Kidney (tissue), 13 donors: ENCODE measurements at regions not wholly inside any gene's neighbourhood (a gene's known extent, or its start where the extent isn't known, plus 50 kb on each side); places are given as distances from the start of the nearest gene placed in this dataset.

Experiments
- DNase-seq, 5 donors: peaks; one replicate each; pipeline ENCODE4 v3.0.0-alpha.2; 2013 to 2020
- FAIRE-seq: peaks from 2 replicates; lab custom pipeline; 2012; peaks lifted over from hg19 to GRCh38; lab: Jason Lieb, UNC
- H3K27ac ChIP-seq, 2 donors: one replicate each; pipeline ENCODE4 v1.7.0; 2013; ENCODE audit warnings: low read depth in 2 of 2, low read length in 2 of 2, inconsistent platforms in 1 of 2
- H3K27me3 ChIP-seq: one replicate; pipeline ENCODE4 v1.7.1; 2013; ENCODE audit warnings: low read length, inconsistent platforms; ENCODE audit not compliant: control insufficient read depth, insufficient read depth
- H3K36me3 ChIP-seq, 3 donors: one replicate each; pipeline versions ENCODE4 v1.7.0 to v1.7.1; 2013; ENCODE audit warnings: low read length in 3 of 3, control low read depth in 1 of 3, inconsistent platforms in 1 of 3; ENCODE audit not compliant: insufficient read depth in 3 of 3, control insufficient read depth in 2 of 3
- H3K4me1 ChIP-seq, 3 donors: one replicate each; pipeline versions ENCODE4 v1.7.0 to v1.7.1; 2013; ENCODE audit warnings: low read length in 3 of 3, inconsistent platforms in 1 of 3, low read depth in 1 of 3; ENCODE audit not compliant: control insufficient read depth in 2 of 3, insufficient read depth in 2 of 3
- H3K4me3 ChIP-seq, 3 donors: one replicate each; pipeline versions ENCODE4 v1.7.0 to v1.8.1; 2013; ENCODE audit warnings: low read length in 3 of 3, control low read depth in 1 of 3, inconsistent platforms in 1 of 3
- H3K9ac ChIP-seq, 3 donors: one replicate each; pipeline versions ENCODE4 v1.7.0 to v1.7.1; 2013; ENCODE audit warnings: low read length in 3 of 3, control low read depth in 1 of 3, inconsistent platforms in 1 of 3
- H3K9me3 ChIP-seq, 3 donors: one replicate each; pipeline versions ENCODE4 v1.7.0 to v1.7.1; 2013; ENCODE audit warnings: low read length in 3 of 3, control low read depth in 1 of 3, inconsistent platforms in 1 of 3; ENCODE audit not compliant: control insufficient read depth in 2 of 3, insufficient read depth in 1 of 3
- CTCF ChIP-seq: IDR thresholded peaks from 3 replicates; pipeline ENCODE4 v1.5.1; 2012; ENCODE audit warnings: mild to moderate bottlenecking, moderate library complexity, borderline replicate concordance; ENCODE audit not compliant: insufficient read depth; ENCODE audit errors: extremely low read depth
- intact Hi-C: fragments of 100-400 bp; cut with DNase I; formaldehyde crosslinking; loops from one replicate; pipeline ENCODE4 v1.11.1; 2022
- donor health status: control.
- donor health status: control.
- donor health status: control.
- donor health status: control.
- donor health status: control.
- donor health status: DM: yes; HTN: yes; CAD: no.
- donor health status: Normal renal cell carcinoma (clear cell type).

- no peak overlapping the region for H3K27ac ChIP-seq
- intact Hi-C loops, result no loop called here
- H3K9ac ChIP-seq, result no peak overlapping the region
- H3K4me1 ChIP-seq, result no peaks in the 10 kb centered on the region
- no peaks in the 10 kb centered on the region for H3K27me3 ChIP-seq
- no peaks in the 10 kb centered on the region for H3K36me3 ChIP-seq
- DNase-seq (peak in 1 of 5 donors; percentile 5), FAIRE-seq (no peak)
- peaks cover 0 to 4% (median 0%) of the 10 kb centered on the region in 3 donors for H3K9me3 ChIP-seq
- no peak for TF ChIP-seq CTCF
- H3K4me3 ChIP-seq, result peak overlapping the region in 1 of 3 donors; percentile 21
Measured at GRCh38 chr2:2572393-2573204, 241.5 kb upstream of the MYT1L start.

- no peak overlapping the region for H3K9ac ChIP-seq
- H3K27ac ChIP-seq, result no peak overlapping the region
- H3K27me3 ChIP-seq, result no peaks in the 10 kb centered on the region
- peaks cover 0 to 4% (median 0%) of the 10 kb centered on the region in 3 donors for H3K9me3 ChIP-seq
- DNase-seq (peak in 2 of 5 donors; percentile 8 to 19), FAIRE-seq (no peak)
- no peak for TF ChIP-seq CTCF
- intact Hi-C loops, result no loop called here
- H3K4me1 ChIP-seq, result no peaks in the 10 kb centered on the region
- no peaks in the 10 kb centered on the region for H3K36me3 ChIP-seq
- no peak overlapping the region for H3K4me3 ChIP-seq
Measured at GRCh38 chr2:2571301-2572150, 240.5 kb upstream of the MYT1L start.

- no peak overlapping the region for H3K9ac ChIP-seq
- no peaks in the 10 kb centered on the region for H3K4me1 ChIP-seq
- peaks cover 0 to 4% (median 0%) of the 10 kb centered on the region in 3 donors for H3K9me3 ChIP-seq
- H3K27me3 ChIP-seq, result no peaks in the 10 kb centered on the region
- H3K27ac ChIP-seq, result no peak overlapping the region
- no peaks in the 10 kb centered on the region for H3K36me3 ChIP-seq
- no peak overlapping the region for H3K4me3 ChIP-seq
- intact Hi-C loops, result no loop called here
- FAIRE-seq, result no peak
- DNase-seq, result peak in 1 of 5 donors; percentile 8
- TF ChIP-seq CTCF, result no peak
Measured at GRCh38 chr2:2570871-2571270, 239.8 kb upstream of the MYT1L start.
